HT-29 (cell line): ENCODE measurements at regions not wholly inside any gene's neighbourhood (a gene's known extent, or its start where the extent isn't known, plus 50 kb on each side); places are given as distances from the start of the nearest gene placed in this dataset.
"Not testable (repeated sequence)": the region's sequence is repeated elsewhere in the genome, so short reads cannot be mapped to it uniquely, and the experiment has no call there.

Source experiments
- DNase-seq: peaks from one replicate; pipeline ENCODE4 v3.0.0-alpha.2; 2015; ENCODE audit warnings: low spot score

DNA sequence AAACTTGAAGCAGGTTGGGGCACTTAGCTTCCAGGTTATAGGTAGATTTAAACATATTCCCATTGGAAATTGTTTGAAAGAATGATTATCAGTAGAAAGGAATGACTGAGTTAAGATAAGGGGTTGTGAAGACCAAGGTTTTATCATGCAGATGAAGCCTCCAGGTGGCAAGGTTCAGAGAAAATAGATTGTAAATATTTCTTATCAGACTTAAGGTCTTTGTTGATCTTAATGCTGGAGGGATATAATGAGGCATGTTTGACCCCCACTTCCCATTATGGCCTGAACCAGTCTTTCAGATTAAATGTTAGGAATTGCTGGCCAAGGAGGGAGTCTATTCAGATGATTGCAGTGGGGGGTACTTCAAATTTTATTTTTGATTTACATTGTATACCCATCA, 1486.5 kb upstream of the PRR20A start:
- no peak for DNase-seq

DNA sequence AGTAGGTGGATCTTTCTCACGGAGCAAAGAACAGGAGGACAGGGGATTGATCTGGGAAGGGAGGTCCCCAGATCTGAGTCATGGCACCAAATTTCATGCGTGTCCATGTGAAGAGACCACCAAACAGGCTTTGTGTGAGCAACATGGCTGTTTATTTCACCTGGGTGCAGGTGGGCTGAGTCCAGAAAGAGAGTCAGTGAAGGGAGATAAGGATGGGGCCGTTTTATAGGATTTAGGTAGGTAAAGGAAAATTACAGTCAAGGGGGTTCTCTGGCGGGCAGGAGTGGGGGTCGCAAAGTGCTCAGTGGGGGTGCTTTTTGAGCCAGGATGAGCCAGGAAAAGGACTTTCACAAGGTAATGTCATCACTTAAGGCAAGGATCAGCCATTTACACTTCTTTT, 1480.5 kb upstream of the PRR20A start:
- DNase-seq, result not testable (repeated sequence)

DNA sequence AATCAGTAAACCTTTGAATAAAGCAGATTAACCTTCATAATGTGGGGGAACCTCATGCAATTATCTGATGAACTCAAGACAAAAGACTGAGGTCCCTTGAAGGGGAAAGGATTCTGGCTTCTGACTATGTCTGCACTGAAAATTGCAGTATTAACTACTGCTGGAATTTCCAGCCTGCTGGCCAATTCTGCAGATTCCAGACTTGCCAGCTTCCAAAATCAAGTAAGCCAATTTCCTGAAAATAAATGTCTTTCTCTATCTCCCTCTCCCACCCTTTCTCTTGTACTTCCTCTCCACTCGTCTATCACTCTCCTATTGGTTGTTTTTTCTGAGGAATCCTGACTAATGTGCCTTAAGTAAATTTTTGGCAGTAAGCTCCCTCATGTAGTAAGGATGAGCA, 1479.9 kb upstream of the PRR20A start:
- no peak for DNase-seq

- no peak for DNase-seq
Observed at GRCh38 chr13:55661505-55661904, 1479.2 kb upstream of the PRR20A start.

- no peak for DNase-seq
Observed at GRCh38 chr13:55664178-55664577, 1476.5 kb upstream of the PRR20A start.

- no peak for DNase-seq
Observed at GRCh38 chr13:55669051-55669450, 1471.7 kb upstream of the PRR20A start.

GRCh38 chr13:55673910-55674309, 1466.8 kb upstream of the PRR20A start:
- DNase-seq, result no peak

- DNase-seq, result no peak
Observed at GRCh38 chr13:55682776-55683175, 1457.9 kb upstream of the PRR20A start.

DNA sequence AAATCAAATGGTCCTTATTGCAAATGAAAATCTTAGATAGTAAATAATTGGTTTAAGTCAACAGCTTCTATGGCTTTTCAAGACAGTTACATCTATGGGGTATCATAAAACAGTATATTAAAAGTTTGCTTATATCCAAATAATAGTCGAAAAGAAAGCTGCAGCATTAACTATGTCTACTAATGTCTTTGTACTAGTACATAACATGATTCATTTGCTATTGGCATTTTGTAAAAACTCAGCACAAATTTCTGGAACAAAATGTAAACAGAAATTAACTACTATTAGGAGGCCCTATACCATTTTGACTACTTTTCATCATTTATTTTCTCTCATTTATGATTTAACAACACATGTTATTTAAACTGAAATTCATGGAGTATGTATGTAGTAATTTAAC, 1435.2 kb upstream of the PRR20A start:
- DNase-seq, result no peak

DNA sequence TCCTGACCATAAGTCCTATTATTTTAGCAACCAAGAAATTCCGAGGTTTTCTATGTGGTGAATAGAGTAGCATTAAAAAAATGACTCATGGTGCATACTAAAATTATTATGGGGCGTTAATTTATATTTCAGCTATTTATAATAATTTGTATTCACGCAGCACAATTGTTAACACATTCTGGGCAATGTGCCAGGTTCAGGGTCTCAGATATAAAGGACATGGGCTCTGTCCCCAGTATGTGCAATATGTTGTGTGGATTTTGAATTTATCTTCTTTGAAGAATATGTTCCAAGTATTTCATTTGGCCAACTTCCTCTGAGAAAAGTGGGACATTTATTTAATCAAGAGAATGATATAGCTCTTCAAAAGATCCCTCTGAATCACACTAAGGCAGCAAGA, 1434.7 kb upstream of the PRR20A start:
- DNase-seq, result no peak

DNA sequence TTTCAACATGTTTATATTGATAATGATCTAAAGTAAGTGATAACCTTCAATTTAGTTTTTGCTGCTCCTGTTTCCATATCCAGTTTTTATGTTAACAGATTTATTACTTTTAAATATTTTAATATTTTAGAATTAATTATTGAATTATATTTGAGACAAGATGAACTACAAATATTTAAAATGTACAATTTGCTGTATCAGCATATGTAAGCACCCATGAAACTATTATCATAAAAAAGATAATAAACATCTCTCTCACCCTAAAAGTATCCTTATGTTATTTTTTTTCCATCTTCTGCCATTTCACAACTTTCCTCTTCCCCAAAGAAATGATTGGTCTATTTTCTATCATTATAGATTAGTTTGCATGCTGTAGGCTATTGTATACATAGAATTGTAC, 1426.6 kb upstream of the PRR20A start:
- DNase-seq, result no peak

DNA sequence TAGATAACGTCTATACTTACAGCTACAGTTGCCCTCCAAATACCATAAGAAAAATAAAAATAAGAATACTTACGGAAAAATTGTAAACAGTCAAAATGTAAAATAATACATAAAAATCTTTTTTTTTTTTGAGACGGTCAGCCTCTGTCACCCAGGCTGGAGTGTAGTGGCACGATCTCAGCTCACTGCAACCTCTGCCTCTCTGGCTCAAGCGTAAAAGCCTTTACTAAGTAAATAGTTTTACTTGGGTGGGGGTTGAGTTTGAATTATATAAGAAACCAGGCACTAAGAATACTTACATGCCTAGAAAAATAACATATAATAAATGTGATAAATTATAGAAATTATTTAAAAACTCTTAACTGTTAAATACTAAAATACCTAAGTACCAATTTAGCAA, 1413.0 kb upstream of the PRR20A start:
- DNase-seq, result no peak

- DNase-seq, result no peak
Observed at GRCh38 chr13:55728247-55728646, 1412.5 kb upstream of the PRR20A start.

DNA sequence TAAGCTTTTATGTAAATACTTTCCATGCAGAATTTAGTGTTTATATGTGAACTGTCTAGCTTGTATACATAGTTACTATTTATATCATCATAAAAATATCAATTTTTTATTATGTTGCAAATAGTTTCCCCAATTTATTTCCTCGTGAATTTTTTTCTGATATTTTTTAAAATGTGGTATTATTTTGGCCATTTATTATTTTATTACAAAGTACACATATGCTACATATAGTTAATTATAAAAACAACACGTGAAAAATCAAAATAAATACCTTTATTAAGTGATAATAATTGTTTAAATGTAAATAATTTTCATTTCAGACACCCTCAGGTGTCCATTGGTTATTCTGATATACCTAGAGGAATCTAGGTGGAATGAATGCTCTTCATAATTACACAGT, 1394.9 kb upstream of the PRR20A start:
- DNase-seq, result no peak

DNA sequence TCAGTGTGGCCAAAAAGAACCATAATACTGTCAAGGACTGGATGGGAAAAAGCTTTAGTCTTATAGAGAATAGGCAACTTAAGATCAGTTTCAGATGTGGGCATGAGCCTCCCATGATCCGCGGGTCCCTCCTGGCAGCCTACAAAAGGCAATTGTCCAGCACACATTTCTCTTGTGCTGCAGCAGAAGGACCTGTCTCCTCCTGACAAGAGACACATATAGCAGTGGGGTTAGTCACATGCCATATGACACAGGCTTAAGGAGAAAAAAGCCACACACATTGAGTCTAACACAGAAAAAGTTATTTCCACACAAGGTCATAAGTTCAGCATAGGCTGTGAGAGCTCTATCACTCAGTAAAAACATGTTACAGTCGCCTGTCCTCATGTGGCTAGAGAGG, 1378.7 kb upstream of the PRR20A start:
- DNase-seq, result no peak

DNA sequence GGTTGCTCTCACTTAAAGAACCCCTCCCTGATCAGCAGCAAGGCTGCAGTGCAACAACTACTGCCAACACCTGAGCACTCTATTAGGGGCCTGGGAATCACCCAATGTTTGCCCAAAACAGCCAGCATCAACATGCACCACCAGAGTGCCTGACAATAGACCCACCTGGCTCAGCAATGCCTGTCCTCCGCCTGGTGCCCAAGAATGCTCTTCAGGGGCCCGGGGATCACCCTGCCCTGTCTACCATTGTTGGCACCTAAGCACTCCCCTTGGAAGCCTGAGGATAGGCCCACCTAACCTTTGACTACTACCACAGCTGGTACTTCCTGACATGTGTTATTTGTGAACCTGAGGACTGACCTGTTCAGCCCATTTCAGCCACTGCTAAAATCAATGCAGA, 1363.1 kb upstream of the PRR20A start:
- no peak for DNase-seq

DNA sequence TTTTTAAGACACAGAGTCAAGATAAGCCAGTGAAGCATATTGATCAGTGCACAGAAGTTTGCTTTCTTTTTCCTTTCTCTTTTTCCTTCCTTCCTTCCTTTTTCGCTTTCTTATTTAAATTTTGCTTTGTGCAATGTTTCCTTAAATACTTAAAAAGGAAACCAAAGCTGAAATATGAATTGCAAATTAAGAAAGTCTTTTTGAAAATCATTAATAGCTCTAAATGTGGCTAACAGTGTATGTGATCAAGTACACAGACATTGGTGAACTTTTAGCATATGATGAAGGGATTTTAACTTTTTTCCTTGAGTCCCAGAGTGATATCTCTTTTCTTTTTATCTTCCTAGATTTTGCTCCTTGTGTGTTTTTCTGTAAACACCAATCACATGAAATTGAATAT, 1356.9 kb upstream of the PRR20A start:
- no peak for DNase-seq

DNA sequence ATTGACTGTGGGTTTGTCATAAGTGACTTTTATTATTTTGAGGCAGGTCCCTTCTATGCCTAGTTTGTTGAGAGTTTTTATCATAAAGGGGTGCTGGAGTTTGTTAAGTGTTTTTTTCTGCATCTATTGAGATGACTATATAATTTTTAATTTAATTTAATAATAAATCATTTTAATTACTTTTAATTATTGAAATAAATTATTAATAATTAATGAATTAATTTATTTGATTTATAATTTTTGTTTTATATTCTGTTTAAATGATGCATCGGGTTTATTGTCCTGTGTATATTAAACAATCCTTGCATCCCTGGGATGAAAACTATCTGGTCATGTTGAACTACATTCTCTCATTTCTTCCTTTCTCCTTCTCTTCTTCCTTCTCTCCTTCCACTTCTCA, 1352.2 kb upstream of the PRR20A start:
- no peak for DNase-seq

GRCh38 chr13:55792544-55793193, 1348.0 kb upstream of the PRR20A start:
- no peak for DNase-seq

DNA sequence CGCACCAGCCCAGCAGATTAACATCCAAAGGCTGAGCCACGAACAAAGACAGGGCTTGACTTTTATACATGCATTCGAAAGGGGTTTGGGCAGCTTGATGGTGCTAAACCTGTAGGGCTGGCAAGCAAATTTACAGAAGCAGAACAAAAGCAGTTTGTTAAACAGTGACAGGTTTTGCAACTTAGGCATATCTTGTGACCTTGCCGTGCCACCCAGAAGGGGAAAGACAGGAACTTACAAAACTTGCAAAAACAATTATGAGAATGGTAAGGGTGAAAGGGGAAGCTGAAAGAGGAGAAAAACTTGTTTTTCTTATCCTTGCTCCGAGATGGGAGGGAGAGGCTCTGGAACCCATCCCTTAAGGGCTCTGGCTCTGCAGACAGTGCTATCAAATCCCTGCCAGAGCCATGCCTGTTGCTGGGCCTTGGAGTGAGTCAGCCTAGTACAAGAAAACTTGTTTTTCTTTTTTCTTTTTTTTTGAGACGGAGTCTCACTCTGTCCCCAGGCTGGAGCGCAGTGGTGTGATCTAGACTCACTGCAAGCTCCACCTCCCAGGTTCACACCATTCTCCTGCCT, 1325.2 kb upstream of the PRR20A start:
- no peak for DNase-seq

GRCh38 chr13:55816976-55817601, 1323.6 kb upstream of the PRR20A start:
- no peak for DNase-seq

GRCh38 chr13:55820817-55821216, 1319.9 kb upstream of the PRR20A start:
- no peak for DNase-seq

DNA sequence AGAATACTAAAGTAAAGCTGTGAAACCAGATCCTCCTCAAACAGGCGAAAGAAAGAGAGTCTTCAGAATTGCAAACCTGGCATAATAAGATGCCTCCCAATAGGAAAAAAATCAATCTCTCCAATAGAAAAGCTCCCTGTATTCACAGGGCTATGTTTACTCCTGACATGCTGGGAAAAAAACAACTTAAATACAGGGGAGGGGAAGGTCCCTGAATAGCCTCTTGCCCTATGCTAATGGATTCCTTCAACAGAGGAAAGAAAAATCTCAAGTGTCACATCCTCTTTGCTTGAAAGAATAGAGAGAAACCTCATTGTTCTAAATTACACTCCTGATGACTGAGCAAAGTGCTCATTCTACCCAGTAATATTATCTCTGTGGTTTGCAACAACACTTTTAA, 1271.1 kb upstream of the PRR20A start:
- DNase-seq, result no peak

DNA sequence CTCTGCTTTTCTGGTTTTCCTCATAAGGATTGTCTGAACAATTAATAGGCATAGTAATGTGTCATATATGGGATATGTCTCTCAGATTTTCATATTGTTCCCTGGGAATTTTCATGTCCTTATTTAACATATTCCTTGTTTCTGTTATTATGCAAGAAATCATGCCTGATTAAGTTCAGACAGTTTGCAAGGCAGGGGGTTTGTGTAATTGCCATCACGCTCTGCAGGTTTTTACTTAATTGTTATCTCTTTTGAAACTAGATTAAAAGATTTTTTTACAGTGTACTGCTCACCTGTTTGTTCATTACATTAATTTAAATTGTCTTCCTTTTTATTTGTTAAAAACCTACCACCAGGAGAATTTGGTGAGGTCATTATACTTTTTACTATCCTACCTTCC, 1253.2 kb upstream of the PRR20A start:
- no peak for DNase-seq
